SK-N-SH (cell line): ENCODE measurements at regions not wholly inside any gene's neighbourhood (a gene's known extent, or its start where the extent isn't known, plus 50 kb on each side); places are given as distances from the start of the nearest gene placed in this dataset.
A peak's percentile ranks its signal among the peaks of the same experiment; 100 is the strongest.

ENCODE experiments used
- CTCF ChIA-PET: fragments of 300-600, 350-600 bp; formaldehyde crosslinking; extraction: SDS; loops from one replicate; lab custom pipeline; 2021; lab: Yijun Ruan, JAX
- POLR2A ChIA-PET: fragments of 350-600 bp; sonication (Branson Sonifier 250); formaldehyde crosslinking; extraction: SDS; loops from one replicate; lab custom pipeline; 2020; ENCODE audit warnings: antibody characterized with exemption, inconsistent platforms; lab: Yijun Ruan, JAX
- DNase-seq: peaks from one replicate; pipeline ENCODE4 v3.0.0; 2012
- H2AFZ ChIP-seq: fragments of 200-600 bp; sonication (generic); 2 replicates; pipeline ENCODE4 v1.8.1; 2016; ENCODE audit warnings: antibody characterized with exemption, mild to moderate bottlenecking, low read depth
- H3F3A ChIP-seq: fragments of 200-600 bp; sonication (generic); replicated peaks from 2 replicates; pipeline ENCODE3; 2016; ENCODE audit warnings: antibody characterized with exemption, mild to moderate bottlenecking; ENCODE audit not compliant: insufficient read depth
- H3K27ac ChIP-seq, 2 experiments: fragments of 200-500 bp in 1 of 2; fragments of 200-600 bp in 1 of 2; sonication (Bioruptor generic) in 1 of 2; sonication (generic), shearing (Covaris generic) in 1 of 2; 2 replicates each; pipeline versions ENCODE4 v1.5.1 to v1.6.1; 2014 to 2016; ENCODE audit warnings: low read depth in 2 of 2, inconsistent platforms in 1 of 2, low read length in 1 of 2, mild to moderate bottlenecking in 1 of 2, mixed read lengths in 1 of 2
- H3K27me3 ChIP-seq: fragments of 200-600 bp; sonication (generic), shearing (Covaris generic); 2 replicates; pipeline ENCODE4 v1.6.1; 2016; ENCODE audit warnings: mixed run types; ENCODE audit not compliant: insufficient read depth
- H3K36me3 ChIP-seq, 2 experiments: fragments of 200-500 bp in 1 of 2; fragments of 200-600 bp in 1 of 2; sonication (Bioruptor generic) in 1 of 2; sonication (generic) in 1 of 2; replicated peaks in 1 of 2; 2 replicates each; pipeline versions ENCODE3 to v1.5.1; 2014 to 2016; ENCODE audit warnings: low read length in 1 of 2, mild to moderate bottlenecking in 1 of 2; ENCODE audit not compliant: insufficient read depth in 2 of 2, control insufficient read depth in 1 of 2
- H3K4me1 ChIP-seq, 2 experiments: fragments of 200-500 bp in 1 of 2; fragments of 200-600 bp in 1 of 2; sonication (Bioruptor generic) in 1 of 2; sonication (generic), shearing (Covaris generic) in 1 of 2; 2 replicates each; pipeline versions ENCODE4 v1.5.1 to v1.6.1; 2014 to 2016; ENCODE audit warnings: low read depth in 1 of 2, low read length in 1 of 2, mixed run types in 1 of 2; ENCODE audit not compliant: insufficient read depth in 2 of 2, control insufficient read depth in 1 of 2
- H3K4me2 ChIP-seq: fragments of 200-600 bp; sonication (generic), shearing (Covaris generic); 2 replicates; pipeline ENCODE4 v1.6.1; 2017; ENCODE audit warnings: mixed run types
- H3K4me3 ChIP-seq, 2 experiments: fragments of 200-500 bp in 1 of 2; fragments of 200-600 bp in 1 of 2; sonication (Bioruptor generic) in 1 of 2; sonication (generic), shearing (Covaris generic) in 1 of 2; 2 replicates each; pipeline versions ENCODE4 v1.5.1 to v1.8.1; 2014 to 2016; ENCODE audit warnings: low read depth in 2 of 2, inconsistent platforms in 1 of 2, low read length in 1 of 2, mild to moderate bottlenecking in 1 of 2, mixed read lengths in 1 of 2, moderate library complexity in 1 of 2
- H3K79me2 ChIP-seq: fragments of 200-600 bp; sonication (generic); 2 replicates; pipeline ENCODE4 v1.8.1; 2017; ENCODE audit warnings: mild to moderate bottlenecking; ENCODE audit not compliant: insufficient read depth
- H3K9ac ChIP-seq: fragments of 200-600 bp; sonication (generic); 2 replicates; pipeline ENCODE4 v1.6.1; 2017; ENCODE audit warnings: mixed run types
- H3K9me2 ChIP-seq: fragments of 200-600 bp; sonication (generic); 2 replicates; pipeline ENCODE4 v1.6.1; 2017; ENCODE audit warnings: mixed run types
- H3K9me3 ChIP-seq: fragments of 200-600 bp; sonication (generic); 2 replicates; pipeline ENCODE4 v1.6.1; 2017; ENCODE audit warnings: mixed run types, mild to moderate bottlenecking, moderate library complexity
- H4K20me1 ChIP-seq: fragments of 200-600 bp; sonication (generic); 2 replicates; pipeline ENCODE4 v1.6.1; 2017; ENCODE audit warnings: mild to moderate bottlenecking, mixed run types; ENCODE audit not compliant: insufficient read depth
- EP300 ChIP-seq, 2 experiments: IDR thresholded peaks; 2 replicates each; pipeline versions ENCODE4 v1.4.0 to v1.6.1; 2012; ENCODE audit warnings: borderline replicate concordance in 1 of 2, low read depth in 1 of 2, low read length in 1 of 2
- EZH2phosphoT487 ChIP-seq: fragments of 200-600 bp; sonication (generic); IDR thresholded peaks from 2 replicates; pipeline ENCODE4 v1.6.1; 2017; ENCODE audit warnings: low read depth, mixed run types, mild to moderate bottlenecking, antibody characterized with exemption, moderate library complexity, borderline replicate concordance
- FOSL2 ChIP-seq: IDR thresholded peaks from 2 replicates; pipeline ENCODE4 v1.4.0; 2012; ENCODE audit warnings: low read depth, mild to moderate bottlenecking, moderate library complexity, borderline replicate concordance
- GABPA ChIP-seq: IDR thresholded peaks from 2 replicates; pipeline ENCODE4 v1.4.0; 2012; ENCODE audit warnings: low read depth, mild to moderate bottlenecking
- GATA2 ChIP-seq: sonication (generic); formaldehyde crosslinking; IDR thresholded peaks from 2 replicates; pipeline ENCODE4 v1.5.0; 2020; ENCODE audit warnings: mild to moderate bottlenecking, missing genetic modification reagents
- NFIC ChIP-seq: IDR thresholded peaks from 2 replicates; pipeline ENCODE4 v1.4.0; 2012; ENCODE audit warnings: borderline replicate concordance
- NRF1 ChIP-seq: IDR thresholded peaks from 2 replicates; pipeline ENCODE4 v1.6.1; 2012; ENCODE audit warnings: low read depth, mild to moderate bottlenecking, low read length
- POLR2AphosphoS5 ChIP-seq: IDR thresholded peaks from 2 replicates; pipeline ENCODE4 v1.6.1; 2012; ENCODE audit warnings: low read depth, low read length
- RAD21 ChIP-seq: IDR thresholded peaks from 2 replicates; pipeline ENCODE4 v1.6.1; 2012; ENCODE audit warnings: mild to moderate bottlenecking, low read length
- RCOR1 ChIP-seq: fragments of 150-350 bp; IDR thresholded peaks from 2 replicates; pipeline ENCODE4 v1.6.1; 2017; ENCODE audit warnings: antibody characterized with exemption, low read length
- RFX5 ChIP-seq: IDR thresholded peaks from 2 replicates; pipeline ENCODE4 v1.6.1; 2012; ENCODE audit warnings: mild to moderate bottlenecking, improper control_type of control experiment, low read length
- RXRA ChIP-seq: IDR thresholded peaks from 2 replicates; pipeline ENCODE4 v1.4.0; 2012; ENCODE audit warnings: low read depth, mild to moderate bottlenecking, borderline replicate concordance
- TAF1 ChIP-seq: IDR thresholded peaks from 2 replicates; pipeline ENCODE4 v1.6.1; 2012; ENCODE audit warnings: low read depth, mild to moderate bottlenecking, low read length, moderate library complexity, borderline replicate concordance
- TCF12 ChIP-seq: IDR thresholded peaks from 2 replicates; pipeline ENCODE4 v1.4.0; 2012
- WGBS: methylation state at CpG from one replicate; pipeline ENCODE4 v1.1.6; 2017; ENCODE audit warnings: low lambda C conversion rate; 5-methylcytosine and 5-hydroxymethylcytosine counted together
- TF ChIP-seq, protein P1 (sequence below): IDR thresholded peaks from 2 replicates; pipeline ENCODE4 v1.4.0; 2012; ENCODE audit warnings: low read depth
- TF ChIP-seq, protein P2 (sequence below): fragments of 150-350 bp; IDR thresholded peaks from 2 replicates; pipeline ENCODE4 v1.6.1; 2016; ENCODE audit warnings: mild to moderate bottlenecking, low read depth, low read length
- TF ChIP-seq, protein P3 (sequence below): fragments of 150-350 bp; IDR thresholded peaks from 2 replicates; pipeline ENCODE4 v1.6.1; 2017; ENCODE audit warnings: antibody characterized with exemption, low read length, low read depth, borderline replicate concordance
- TF ChIP-seq, protein P4 (sequence below): IDR thresholded peaks from 2 replicates; pipeline ENCODE4 v1.4.0; 2012; ENCODE audit warnings: low read depth, borderline replicate concordance
- TF ChIP-seq, protein P5 (sequence below): IDR thresholded peaks from 2 replicates; pipeline ENCODE4; 2012
- TF ChIP-seq, protein P6 (sequence below): IDR thresholded peaks from 2 replicates; pipeline ENCODE4 v1.6.1; 2012; ENCODE audit warnings: mild to moderate bottlenecking, low read depth, low read length, moderate library complexity

DNA sequence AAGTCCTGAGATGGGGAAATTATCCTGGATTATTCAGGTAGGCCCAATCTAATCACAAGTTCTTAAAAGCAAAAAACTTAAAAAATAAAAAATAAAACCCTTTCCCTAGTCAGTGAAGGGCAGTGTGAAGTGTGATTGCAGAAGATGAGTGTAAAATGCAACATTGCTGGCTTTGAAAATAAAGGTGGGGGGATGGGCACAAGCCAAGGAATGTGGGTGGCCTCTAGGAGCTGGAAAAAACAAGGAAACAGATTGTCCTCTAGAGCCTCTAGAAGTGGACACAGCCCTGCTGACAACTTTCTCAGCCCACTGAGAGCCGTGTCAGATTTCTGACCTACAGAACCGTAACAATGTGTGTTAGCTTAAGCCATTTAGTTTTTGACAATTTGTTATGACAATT is 184.3 kb upstream of the HNRNPA3 start:
- no peaks in the 10 kb centered on the region for H4K20me1 ChIP-seq
- peaks cover 5% of the 10 kb centered on the region; the same call in 1 of the 2 replicates for H3K27me3 ChIP-seq
- no peaks in the 10 kb centered on the region for H3K9me2 ChIP-seq
- H3K4me2 ChIP-seq = no peak overlapping the region
- no peak overlapping the region for H2AFZ ChIP-seq
- no peaks in the 10 kb centered on the region for H3K79me2 ChIP-seq
- peaks cover 0 to 33% of the 10 kb centered on the region in 2 experiments; a peak in 2 of 4 replicates for H3K4me1 ChIP-seq
- no peak for DNase-seq
- no peak overlapping the region for H3K9ac ChIP-seq
- no peaks in the 10 kb centered on the region for H3K9me3 ChIP-seq
- WGBS = 87% methylated on average over 2 of the region's 2 CpGs
- peak overlapping the region in 1 of 2 experiments; percentile 16; a peak in 1 of 4 replicates for H3K27ac ChIP-seq
- TF ChIP-seq NRF1 = no peak
- TF ChIP-seq FOSL2 = no peak
- no peak for TF ChIP-seq RCOR1
- TF ChIP-seq RAD21 = no peak
- no peak for TF ChIP-seq POLR2AphosphoS5
- no peak for TF ChIP-seq NFIC
- no peak for TF ChIP-seq TAF1
- no peak for TF ChIP-seq TCF12
- TF ChIP-seq, protein P1, sequence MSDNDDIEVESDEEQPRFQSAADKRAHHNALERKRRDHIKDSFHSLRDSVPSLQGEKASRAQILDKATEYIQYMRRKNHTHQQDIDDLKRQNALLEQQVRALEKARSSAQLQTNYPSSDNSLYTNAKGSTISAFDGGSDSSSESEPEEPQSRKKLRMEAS = no peak
- TF ChIP-seq EZH2phosphoT487 = no peak
- H3F3A ChIP-seq = no peaks in the 10 kb centered on the region
- no peaks in the 10 kb centered on the region for H3K36me3 ChIP-seq
- no peak overlapping the region for H3K4me3 ChIP-seq
- CTCF ChIA-PET = interaction anchor here (1.0 kb wide), 1 partner anchor 11 kb away, joined by 3 read pairs; no protein-coding TSS in a partner anchor
- POLR2A ChIA-PET = no interaction called here

DNA sequence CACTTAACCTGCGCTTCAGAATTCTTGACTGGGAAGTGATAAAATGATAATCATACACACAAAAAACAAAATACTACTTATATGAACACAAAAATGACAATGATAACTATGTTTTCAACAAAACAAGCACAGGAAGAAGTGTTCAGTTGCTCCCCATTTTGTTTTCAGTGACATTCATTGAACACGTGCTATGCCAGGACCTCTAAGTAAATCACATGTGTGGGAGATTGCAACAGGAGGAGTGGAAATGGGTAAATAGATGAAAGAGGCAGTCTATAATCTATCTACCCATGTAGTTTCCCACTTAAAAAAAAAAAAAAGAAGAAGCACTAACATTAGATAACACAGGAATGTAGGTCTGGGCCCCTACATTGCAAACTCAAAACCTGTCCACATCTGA is 183.5 kb upstream of the HNRNPA3 start:
- ChIA-PET CTCF (no interaction called here), POLR2A (no interaction called here)
- Histone ChIP-seq H3K27ac (peak overlapping the region in 1 of 2 experiments; percentile 100; a peak in 2 of 4 replicates), H3K9ac (no peak overlapping the region), H3K4me2 (no peak overlapping the region), H3K4me3 (no peak overlapping the region), H3K27me3 (peaks cover 5% of the 10 kb centered on the region; the same call in 1 of the 2 replicates), H3K9me3 (no peaks in the 10 kb centered on the region), H3K36me3 (no peaks in the 10 kb centered on the region), H3K9me2 (no peaks in the 10 kb centered on the region), H2AFZ (no peak overlapping the region), H3K79me2 (no peaks in the 10 kb centered on the region), H3F3A (no peaks in the 10 kb centered on the region), H3K4me1 (peaks cover 0 to 33% of the 10 kb centered on the region in 2 experiments; a peak in 2 of 4 replicates), H4K20me1 (no peaks in the 10 kb centered on the region)
- no peak for DNase-seq
- no peak for TF ChIP-seq RFX5
- no peak for TF ChIP-seq GABPA
- TF ChIP-seq TCF12 = no peak
- TF ChIP-seq, protein P2, sequence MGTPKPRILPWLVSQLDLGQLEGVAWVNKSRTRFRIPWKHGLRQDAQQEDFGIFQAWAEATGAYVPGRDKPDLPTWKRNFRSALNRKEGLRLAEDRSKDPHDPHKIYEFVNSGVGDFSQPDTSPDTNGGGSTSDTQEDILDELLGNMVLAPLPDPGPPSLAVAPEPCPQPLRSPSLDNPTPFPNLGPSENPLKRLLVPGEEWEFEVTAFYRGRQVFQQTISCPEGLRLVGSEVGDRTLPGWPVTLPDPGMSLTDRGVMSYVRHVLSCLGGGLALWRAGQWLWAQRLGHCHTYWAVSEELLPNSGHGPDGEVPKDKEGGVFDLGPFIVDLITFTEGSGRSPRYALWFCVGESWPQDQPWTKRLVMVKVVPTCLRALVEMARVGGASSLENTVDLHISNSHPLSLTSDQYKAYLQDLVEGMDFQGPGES = no peak
- TF ChIP-seq, protein P3, sequence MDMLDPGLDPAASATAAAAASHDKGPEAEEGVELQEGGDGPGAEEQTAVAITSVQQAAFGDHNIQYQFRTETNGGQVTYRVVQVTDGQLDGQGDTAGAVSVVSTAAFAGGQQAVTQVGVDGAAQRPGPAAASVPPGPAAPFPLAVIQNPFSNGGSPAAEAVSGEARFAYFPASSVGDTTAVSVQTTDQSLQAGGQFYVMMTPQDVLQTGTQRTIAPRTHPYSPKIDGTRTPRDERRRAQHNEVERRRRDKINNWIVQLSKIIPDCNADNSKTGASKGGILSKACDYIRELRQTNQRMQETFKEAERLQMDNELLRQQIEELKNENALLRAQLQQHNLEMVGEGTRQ = no peak
- TF ChIP-seq, protein P4, sequence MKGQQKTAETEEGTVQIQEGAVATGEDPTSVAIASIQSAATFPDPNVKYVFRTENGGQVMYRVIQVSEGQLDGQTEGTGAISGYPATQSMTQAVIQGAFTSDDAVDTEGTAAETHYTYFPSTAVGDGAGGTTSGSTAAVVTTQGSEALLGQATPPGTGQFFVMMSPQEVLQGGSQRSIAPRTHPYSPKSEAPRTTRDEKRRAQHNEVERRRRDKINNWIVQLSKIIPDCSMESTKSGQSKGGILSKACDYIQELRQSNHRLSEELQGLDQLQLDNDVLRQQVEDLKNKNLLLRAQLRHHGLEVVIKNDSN = no peak
- no peak for TF ChIP-seq POLR2AphosphoS5
- no peak for TF ChIP-seq EP300 (IDR thresholded peaks at IDR 0.05; ENCODE audit: borderline replicate concordance in 1 of 2, low read depth in 1 of 2, low read length in 1 of 2)
- no peak for TF ChIP-seq RXRA
- no peak for TF ChIP-seq GATA2 (CRISPR knock-in tag)
- TF ChIP-seq, protein P5, sequence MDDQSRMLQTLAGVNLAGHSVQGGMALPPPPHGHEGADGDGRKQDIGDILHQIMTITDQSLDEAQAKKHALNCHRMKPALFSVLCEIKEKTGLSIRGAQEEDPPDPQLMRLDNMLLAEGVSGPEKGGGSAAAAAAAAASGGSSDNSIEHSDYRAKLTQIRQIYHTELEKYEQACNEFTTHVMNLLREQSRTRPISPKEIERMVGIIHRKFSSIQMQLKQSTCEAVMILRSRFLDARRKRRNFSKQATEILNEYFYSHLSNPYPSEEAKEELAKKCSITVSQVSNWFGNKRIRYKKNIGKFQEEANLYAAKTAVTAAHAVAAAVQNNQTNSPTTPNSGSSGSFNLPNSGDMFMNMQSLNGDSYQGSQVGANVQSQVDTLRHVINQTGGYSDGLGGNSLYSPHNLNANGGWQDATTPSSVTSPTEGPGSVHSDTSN = no peak
- TF ChIP-seq, protein P6, sequence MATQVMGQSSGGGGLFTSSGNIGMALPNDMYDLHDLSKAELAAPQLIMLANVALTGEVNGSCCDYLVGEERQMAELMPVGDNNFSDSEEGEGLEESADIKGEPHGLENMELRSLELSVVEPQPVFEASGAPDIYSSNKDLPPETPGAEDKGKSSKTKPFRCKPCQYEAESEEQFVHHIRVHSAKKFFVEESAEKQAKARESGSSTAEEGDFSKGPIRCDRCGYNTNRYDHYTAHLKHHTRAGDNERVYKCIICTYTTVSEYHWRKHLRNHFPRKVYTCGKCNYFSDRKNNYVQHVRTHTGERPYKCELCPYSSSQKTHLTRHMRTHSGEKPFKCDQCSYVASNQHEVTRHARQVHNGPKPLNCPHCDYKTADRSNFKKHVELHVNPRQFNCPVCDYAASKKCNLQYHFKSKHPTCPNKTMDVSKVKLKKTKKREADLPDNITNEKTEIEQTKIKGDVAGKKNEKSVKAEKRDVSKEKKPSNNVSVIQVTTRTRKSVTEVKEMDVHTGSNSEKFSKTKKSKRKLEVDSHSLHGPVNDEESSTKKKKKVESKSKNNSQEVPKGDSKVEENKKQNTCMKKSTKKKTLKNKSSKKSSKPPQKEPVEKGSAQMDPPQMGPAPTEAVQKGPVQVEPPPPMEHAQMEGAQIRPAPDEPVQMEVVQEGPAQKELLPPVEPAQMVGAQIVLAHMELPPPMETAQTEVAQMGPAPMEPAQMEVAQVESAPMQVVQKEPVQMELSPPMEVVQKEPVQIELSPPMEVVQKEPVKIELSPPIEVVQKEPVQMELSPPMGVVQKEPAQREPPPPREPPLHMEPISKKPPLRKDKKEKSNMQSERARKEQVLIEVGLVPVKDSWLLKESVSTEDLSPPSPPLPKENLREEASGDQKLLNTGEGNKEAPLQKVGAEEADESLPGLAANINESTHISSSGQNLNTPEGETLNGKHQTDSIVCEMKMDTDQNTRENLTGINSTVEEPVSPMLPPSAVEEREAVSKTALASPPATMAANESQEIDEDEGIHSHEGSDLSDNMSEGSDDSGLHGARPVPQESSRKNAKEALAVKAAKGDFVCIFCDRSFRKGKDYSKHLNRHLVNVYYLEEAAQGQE = no peak
- 71% methylated on average over 2 of the region's 2 CpGs for WGBS
